ENCODE measurements at regions not wholly inside any gene's neighbourhood (a gene's known extent, or its start where the extent isn't known, plus 50 kb on each side); places are given as distances from the start of the nearest gene placed in this dataset.

DNA sequence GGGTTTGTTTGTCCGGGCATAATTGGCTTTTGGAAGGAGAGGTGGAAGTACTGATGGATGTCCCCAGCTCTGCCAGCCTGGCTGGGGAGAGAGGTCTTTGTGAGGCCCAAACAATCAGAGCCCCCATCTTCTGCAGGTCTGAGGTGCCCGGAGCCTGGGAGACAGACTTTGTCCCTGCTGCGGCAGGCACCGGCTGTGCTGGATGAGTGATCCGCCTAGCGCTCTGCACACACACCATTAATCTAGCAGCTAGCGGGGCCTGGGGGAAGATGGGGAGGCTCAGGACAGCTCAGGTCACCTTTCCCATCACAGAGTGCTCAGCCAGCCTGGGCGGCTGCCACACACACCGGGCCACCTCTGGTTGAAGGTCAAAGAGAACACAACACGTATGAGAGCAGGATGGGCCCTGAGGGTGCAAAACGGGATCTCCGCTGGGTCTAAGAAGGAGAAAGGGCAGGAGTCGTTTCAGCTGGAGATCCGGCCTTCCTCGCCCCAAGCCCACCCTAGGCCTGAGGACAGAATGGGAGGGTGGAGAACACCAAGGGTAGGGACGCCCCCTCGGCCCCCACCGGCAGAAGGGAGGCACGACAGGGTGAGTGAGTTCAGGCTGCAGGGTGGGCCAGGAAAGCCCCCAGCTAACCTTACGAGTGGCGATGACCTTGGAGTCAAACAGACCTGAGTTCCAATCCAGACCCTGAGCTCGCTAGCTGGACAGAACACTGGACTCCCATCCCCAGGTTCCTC lies 341.8 kb downstream of the NPHP4 start:
- no peaks in the 10 kb centered on the region for H3K4me1 ChIP-seq (ENCODE audit: control insufficient read depth in 3 of 3, insufficient read depth in 3 of 3, low read length in 3 of 3)
- no peak overlapping the region for H3K4me3 ChIP-seq (ENCODE audit: low read length in 3 of 3)
- no peaks in the 10 kb centered on the region for H3K36me3 ChIP-seq (ENCODE audit: control insufficient read depth in 3 of 3, insufficient read depth in 3 of 3, low read length in 3 of 3)
- H3K27me3 ChIP-seq (ENCODE audit: control insufficient read depth in 3 of 3, insufficient read depth in 3 of 3, low read length in 3 of 3) = peaks cover 6 to 31% (median 13%) of the 10 kb centered on the region in 3 donors
- peaks cover 0 to 2% (median 2%) of the 10 kb centered on the region in 3 donors for H3K9me3 ChIP-seq (ENCODE audit: control insufficient read depth in 3 of 3, low read length in 3 of 3)
- no peak overlapping the region for H3K9ac ChIP-seq (ENCODE audit: low read depth in 1 of 3, low read length in 3 of 3)
- no peak overlapping the region for H3K27ac ChIP-seq (ENCODE audit: low read depth, low read length)

DNA sequence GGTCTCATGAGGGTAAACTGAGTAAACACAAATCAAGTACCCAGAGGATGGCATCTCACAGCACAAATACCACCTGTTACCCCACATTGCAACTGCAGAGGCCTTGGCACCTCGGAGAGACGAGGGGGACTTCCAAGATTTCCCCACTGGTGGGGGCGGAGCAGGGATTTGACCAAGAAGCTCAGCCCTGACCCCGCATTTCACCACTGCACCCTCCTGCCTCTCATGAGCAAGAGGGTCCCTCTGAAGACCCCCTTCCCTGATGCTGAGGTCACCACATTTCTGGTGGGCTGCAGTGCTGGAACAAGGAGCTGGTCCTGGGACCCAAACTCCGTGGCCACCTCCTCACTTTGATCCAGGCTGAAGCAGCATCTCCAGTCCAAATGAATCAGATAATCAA lies 342.4 kb downstream of the NPHP4 start:
- H3K9ac ChIP-seq (ENCODE audit: low read depth in 1 of 3, low read length in 3 of 3) = no peak overlapping the region
- H3K4me1 ChIP-seq (ENCODE audit: control insufficient read depth in 3 of 3, insufficient read depth in 3 of 3, low read length in 3 of 3) = no peaks in the 10 kb centered on the region
- no peak overlapping the region for H3K27ac ChIP-seq (ENCODE audit: low read depth, low read length)
- no peak overlapping the region for H3K4me3 ChIP-seq (ENCODE audit: low read length in 3 of 3)
- peaks cover 6 to 33% (median 13%) of the 10 kb centered on the region in 3 donors for H3K27me3 ChIP-seq (ENCODE audit: control insufficient read depth in 3 of 3, insufficient read depth in 3 of 3, low read length in 3 of 3)
- peaks cover 0 to 2% (median 2%) of the 10 kb centered on the region in 3 donors for H3K9me3 ChIP-seq (ENCODE audit: control insufficient read depth in 3 of 3, low read length in 3 of 3)
- H3K36me3 ChIP-seq (ENCODE audit: control insufficient read depth in 3 of 3, insufficient read depth in 3 of 3, low read length in 3 of 3) = no peaks in the 10 kb centered on the region

DNA sequence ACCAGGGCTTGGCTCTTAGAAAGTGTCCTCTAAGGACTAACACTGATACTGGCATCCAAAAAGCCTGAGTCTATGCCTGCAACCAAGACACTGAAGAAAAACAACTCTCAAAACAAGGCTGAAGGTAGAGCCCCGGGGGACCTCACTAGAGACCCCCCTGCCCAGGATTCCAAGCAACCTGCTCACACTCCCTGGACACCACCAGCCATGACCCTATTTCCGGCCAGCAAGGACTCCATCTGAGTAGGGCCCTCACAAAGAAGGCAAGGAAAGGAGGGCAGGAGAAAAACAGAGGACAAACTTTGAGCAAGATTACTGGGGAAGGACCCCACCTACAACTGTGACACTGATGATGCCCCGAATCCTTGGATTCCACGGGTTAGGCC lies 343.1 kb downstream of the NPHP4 start:
- peaks cover 6 to 37% (median 13%) of the 10 kb centered on the region in 3 donors for H3K27me3 ChIP-seq (ENCODE audit: control insufficient read depth in 3 of 3, insufficient read depth in 3 of 3, low read length in 3 of 3)
- no peak overlapping the region for H3K4me3 ChIP-seq (ENCODE audit: low read length in 3 of 3)
- peaks cover 0 to 4% (median 2%) of the 10 kb centered on the region in 3 donors for H3K9me3 ChIP-seq (ENCODE audit: control insufficient read depth in 3 of 3, low read length in 3 of 3)
- no peak overlapping the region for H3K9ac ChIP-seq (ENCODE audit: low read depth in 1 of 3, low read length in 3 of 3)
- no peak overlapping the region for H3K27ac ChIP-seq (ENCODE audit: low read depth, low read length)
- no peaks in the 10 kb centered on the region for H3K4me1 ChIP-seq (ENCODE audit: control insufficient read depth in 3 of 3, insufficient read depth in 3 of 3, low read length in 3 of 3)
- no peaks in the 10 kb centered on the region for H3K36me3 ChIP-seq (ENCODE audit: control insufficient read depth in 3 of 3, insufficient read depth in 3 of 3, low read length in 3 of 3)

DNA sequence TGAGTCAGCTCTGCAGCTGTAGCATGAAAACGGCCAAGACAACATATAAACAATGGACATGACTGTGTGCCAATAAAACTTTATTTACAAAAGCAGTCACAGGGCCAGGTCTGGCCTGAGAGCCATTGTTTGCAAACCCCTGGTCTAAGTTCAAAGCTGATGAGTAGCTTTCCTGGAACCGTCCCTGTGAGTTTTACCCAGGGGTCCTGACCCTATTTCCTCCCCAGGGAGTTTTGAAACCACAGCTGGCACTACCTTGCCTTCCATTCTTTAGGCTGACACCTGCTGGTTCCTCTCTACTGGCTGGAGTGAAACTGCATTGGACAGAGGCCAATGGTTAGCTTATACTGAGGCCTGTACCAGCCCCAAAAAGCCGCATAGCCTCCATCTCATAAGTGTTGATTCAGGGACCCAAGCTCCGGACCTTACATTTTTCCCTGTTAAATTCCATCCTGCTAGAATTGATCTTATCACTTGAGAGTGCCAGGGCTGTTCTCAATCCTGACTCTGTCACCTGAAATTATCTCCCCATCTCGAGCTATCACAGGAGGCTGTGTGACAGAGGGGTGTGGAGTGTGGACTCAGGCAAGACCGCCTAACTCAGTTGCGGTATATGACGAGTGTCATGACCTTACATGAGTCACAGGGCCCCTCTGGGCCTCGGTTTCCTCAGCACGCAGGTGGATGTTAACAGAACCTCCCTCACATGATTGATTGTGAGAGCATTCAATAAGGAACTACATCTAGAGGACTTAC lies 343.6 kb downstream of the NPHP4 start:
- H3K9ac ChIP-seq (ENCODE audit: low read depth in 1 of 3, low read length in 3 of 3) = no peak overlapping the region
- no peaks in the 10 kb centered on the region for H3K36me3 ChIP-seq (ENCODE audit: control insufficient read depth in 3 of 3, insufficient read depth in 3 of 3, low read length in 3 of 3)
- H3K27me3 ChIP-seq (ENCODE audit: control insufficient read depth in 3 of 3, insufficient read depth in 3 of 3, low read length in 3 of 3) = peaks cover 6 to 37% (median 13%) of the 10 kb centered on the region in 3 donors
- H3K9me3 ChIP-seq (ENCODE audit: control insufficient read depth in 3 of 3, low read length in 3 of 3) = peaks cover 0 to 4% (median 2%) of the 10 kb centered on the region in 3 donors
- no peak overlapping the region for H3K27ac ChIP-seq (ENCODE audit: low read depth, low read length)
- H3K4me1 ChIP-seq (ENCODE audit: control insufficient read depth in 3 of 3, insufficient read depth in 3 of 3, low read length in 3 of 3) = no peaks in the 10 kb centered on the region
- no peak overlapping the region for H3K4me3 ChIP-seq (ENCODE audit: low read length in 3 of 3)

DNA sequence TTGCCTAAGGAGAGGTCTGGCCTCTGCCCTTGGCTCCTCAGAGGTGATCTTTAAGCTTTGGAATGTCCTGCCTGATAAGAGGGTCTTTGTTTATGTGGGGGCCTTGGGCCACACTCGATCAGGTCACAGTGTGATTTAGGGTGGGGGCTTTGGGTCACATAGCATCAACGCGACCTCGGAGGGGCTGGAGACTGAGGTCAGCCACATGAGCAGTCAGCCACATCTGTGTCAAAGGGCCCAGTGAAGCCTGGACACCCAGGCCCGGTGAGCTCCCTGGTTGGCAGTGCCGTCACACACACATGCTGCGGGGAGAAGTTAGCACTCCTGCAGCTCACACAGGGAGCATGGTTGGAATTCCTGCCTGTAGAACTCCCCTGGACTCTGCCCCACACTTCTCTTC lies 345.0 kb downstream of the NPHP4 start:
- H3K9me3 ChIP-seq (ENCODE audit: control insufficient read depth in 3 of 3, low read length in 3 of 3) = peaks cover 0 to 4% (median 0%) of the 10 kb centered on the region in 3 donors
- no peak overlapping the region for H3K9ac ChIP-seq (ENCODE audit: low read depth in 1 of 3, low read length in 3 of 3)
- H3K4me3 ChIP-seq (ENCODE audit: low read length in 3 of 3) = no peak overlapping the region
- H3K4me1 ChIP-seq (ENCODE audit: control insufficient read depth in 3 of 3, insufficient read depth in 3 of 3, low read length in 3 of 3) = no peaks in the 10 kb centered on the region
- H3K27me3 ChIP-seq (ENCODE audit: control insufficient read depth in 3 of 3, insufficient read depth in 3 of 3, low read length in 3 of 3) = peaks cover 6 to 26% (median 13%) of the 10 kb centered on the region in 3 donors
- H3K36me3 ChIP-seq (ENCODE audit: control insufficient read depth in 3 of 3, insufficient read depth in 3 of 3, low read length in 3 of 3) = no peaks in the 10 kb centered on the region
- H3K27ac ChIP-seq (ENCODE audit: low read depth, low read length) = no peak overlapping the region

DNA sequence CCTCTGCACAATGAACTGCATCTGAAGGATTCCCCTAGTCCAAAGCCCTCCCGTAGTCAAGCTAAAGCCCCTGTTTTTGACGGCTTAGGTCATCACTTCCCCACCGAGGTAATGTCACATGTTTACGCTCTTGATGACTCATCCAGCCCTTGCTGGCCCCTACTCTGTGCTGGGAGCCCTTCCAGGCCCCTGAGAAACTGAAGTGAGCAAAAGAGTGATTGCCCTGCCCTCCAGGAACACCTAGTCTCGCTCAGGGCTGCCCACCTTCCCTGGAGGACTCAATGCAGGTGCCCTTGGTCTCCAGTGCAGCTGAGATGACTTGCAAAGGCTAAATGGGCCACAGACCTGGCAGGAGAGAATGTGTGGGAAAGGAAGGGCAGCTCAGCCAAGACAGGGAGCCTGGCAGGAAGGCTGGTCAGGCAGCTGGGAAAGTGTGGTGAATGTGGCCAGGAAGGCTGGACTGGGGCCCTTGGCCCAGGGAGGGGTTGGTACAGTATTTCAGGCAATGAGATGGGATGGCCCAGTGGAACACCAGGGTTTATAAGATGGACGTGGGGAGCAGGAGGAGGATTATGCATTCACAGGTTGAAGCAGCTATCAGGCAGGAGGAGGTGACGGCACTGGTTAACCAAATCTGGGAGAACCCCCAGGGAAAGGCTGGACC lies 345.6 kb downstream of the NPHP4 start:
- no peak overlapping the region for H3K9ac ChIP-seq (ENCODE audit: low read depth in 1 of 3, low read length in 3 of 3)
- H3K9me3 ChIP-seq (ENCODE audit: control insufficient read depth in 3 of 3, low read length in 3 of 3) = peaks cover 0 to 4% (median 0%) of the 10 kb centered on the region in 3 donors
- H3K36me3 ChIP-seq (ENCODE audit: control insufficient read depth in 3 of 3, insufficient read depth in 3 of 3, low read length in 3 of 3) = no peaks in the 10 kb centered on the region
- no peak overlapping the region for H3K27ac ChIP-seq (ENCODE audit: low read depth, low read length)
- H3K4me1 ChIP-seq (ENCODE audit: control insufficient read depth in 3 of 3, insufficient read depth in 3 of 3, low read length in 3 of 3) = no peaks in the 10 kb centered on the region
- H3K4me3 ChIP-seq (ENCODE audit: low read length in 3 of 3) = no peak overlapping the region
- H3K27me3 ChIP-seq (ENCODE audit: control insufficient read depth in 3 of 3, insufficient read depth in 3 of 3, low read length in 3 of 3) = peaks cover 6 to 20% (median 11%) of the 10 kb centered on the region in 3 donors

DNA sequence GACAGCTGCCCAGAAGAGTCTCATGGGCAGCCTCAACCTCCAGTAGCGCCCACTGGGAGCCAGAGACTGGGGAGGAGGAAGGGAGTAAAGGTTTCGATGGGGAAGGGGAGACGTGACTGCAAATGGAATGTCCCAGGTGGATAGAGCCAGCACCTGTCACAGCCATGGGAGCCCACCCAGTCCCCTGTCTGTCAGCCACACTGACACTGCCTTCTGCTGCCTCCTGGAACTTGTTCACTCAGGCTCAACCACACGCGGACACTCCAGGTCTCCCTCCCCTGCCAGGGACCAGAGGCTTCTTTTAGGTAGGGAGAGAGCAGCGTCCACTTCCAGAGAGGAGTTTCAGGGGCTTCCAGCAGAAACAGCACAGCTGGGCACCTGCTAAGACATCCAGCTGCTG lies 346.3 kb downstream of the NPHP4 start:
- peaks cover 5 to 15% (median 5%) of the 10 kb centered on the region in 3 donors for H3K27me3 ChIP-seq (ENCODE audit: control insufficient read depth in 3 of 3, insufficient read depth in 3 of 3, low read length in 3 of 3)
- peaks cover 0 to 4% (median 0%) of the 10 kb centered on the region in 3 donors for H3K9me3 ChIP-seq (ENCODE audit: control insufficient read depth in 3 of 3, low read length in 3 of 3)

DNA sequence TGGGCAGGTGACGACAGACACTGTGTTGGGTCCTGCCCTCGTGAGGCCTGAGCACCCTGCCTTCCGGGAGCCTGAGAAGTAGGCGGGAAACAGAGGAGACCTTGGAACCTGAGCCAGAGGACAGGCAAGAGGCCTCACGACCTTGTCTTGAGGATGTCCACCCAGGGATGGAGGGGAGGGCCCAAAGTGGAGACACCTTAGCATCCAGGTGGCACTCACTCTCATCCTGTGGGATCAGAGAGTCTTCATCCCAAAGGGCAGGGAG lies 347.2 kb downstream of the NPHP4 start:
- Histone ChIP-seq H3K27me3 (ENCODE audit: control insufficient read depth in 3 of 3, insufficient read depth in 3 of 3, low read length in 3 of 3) (peaks cover 3 to 10% (median 3%) of the 10 kb centered on the region in 3 donors), H3K4me3 (ENCODE audit: low read length in 3 of 3) (no peak overlapping the region), H3K27ac (ENCODE audit: low read depth, low read length) (no peak overlapping the region), H3K9me3 (ENCODE audit: control insufficient read depth in 3 of 3, low read length in 3 of 3) (peaks cover 0 to 4% (median 0%) of the 10 kb centered on the region in 3 donors), H3K9ac (ENCODE audit: low read depth in 1 of 3, low read length in 3 of 3) (no peak overlapping the region), H3K4me1 (ENCODE audit: control insufficient read depth in 3 of 3, insufficient read depth in 3 of 3, low read length in 3 of 3) (no peaks in the 10 kb centered on the region), H3K36me3 (ENCODE audit: control insufficient read depth in 3 of 3, insufficient read depth in 3 of 3, low read length in 3 of 3) (no peaks in the 10 kb centered on the region)

More for the DNA sequence above, 346.3 kb downstream of the NPHP4 start:
- Histone ChIP-seq H3K27ac (ENCODE audit: low read depth, low read length) (no peak overlapping the region), H3K4me1 (ENCODE audit: control insufficient read depth in 3 of 3, insufficient read depth in 3 of 3, low read length in 3 of 3) (no peaks in the 10 kb centered on the region), H3K4me3 (ENCODE audit: low read length in 3 of 3) (no peak overlapping the region), H3K9ac (ENCODE audit: low read depth in 1 of 3, low read length in 3 of 3) (no peak overlapping the region), H3K36me3 (ENCODE audit: control insufficient read depth in 3 of 3, insufficient read depth in 3 of 3, low read length in 3 of 3) (no peaks in the 10 kb centered on the region)

DNA sequence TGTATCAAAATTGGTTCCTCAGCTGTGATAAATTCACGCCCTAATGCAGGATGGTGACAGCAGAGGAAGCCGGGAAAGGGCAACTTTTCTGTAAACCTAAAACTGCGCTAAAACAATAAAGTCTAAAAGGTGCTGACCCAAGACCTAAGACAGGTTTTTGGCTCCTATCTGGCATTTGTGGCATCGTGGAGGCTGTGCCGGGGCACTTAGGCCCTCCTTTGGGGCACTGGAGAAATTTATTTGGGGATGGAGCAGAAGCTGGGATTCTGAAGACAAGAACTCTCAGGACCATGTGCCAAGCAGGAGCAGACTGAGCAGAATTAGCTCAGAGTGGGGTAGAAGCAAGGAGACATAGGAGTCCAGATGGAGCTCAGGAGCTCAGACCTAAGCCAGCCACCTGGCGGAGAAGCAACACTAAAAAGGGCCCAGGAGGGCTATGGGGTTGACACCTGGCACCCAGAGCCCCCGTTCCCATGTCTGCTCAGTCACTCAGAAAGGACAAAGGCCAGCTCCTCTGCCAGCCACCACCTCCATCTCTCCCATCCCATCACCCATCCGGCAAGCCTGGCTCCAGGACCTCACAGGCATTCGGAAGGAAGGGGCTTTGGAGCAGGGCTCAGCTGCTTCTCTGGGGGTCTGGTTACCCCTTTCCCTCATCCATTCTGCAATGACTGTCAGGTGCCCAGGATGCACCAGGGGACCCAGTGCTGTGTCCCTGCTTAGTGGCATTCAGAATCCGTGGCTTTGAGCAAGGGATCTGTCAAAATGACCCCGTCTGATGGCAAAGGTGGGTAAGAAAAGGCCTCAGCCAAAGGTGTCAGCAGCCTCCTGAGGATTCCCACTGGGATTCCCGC lies 347.7 kb downstream of the NPHP4 start:
- Histone ChIP-seq H3K27ac (ENCODE audit: low read depth, low read length) (no peak overlapping the region), H3K4me3 (ENCODE audit: low read length in 3 of 3) (no peak overlapping the region), H3K4me1 (ENCODE audit: control insufficient read depth in 3 of 3, insufficient read depth in 3 of 3, low read length in 3 of 3) (no peaks in the 10 kb centered on the region), H3K9ac (ENCODE audit: low read depth in 1 of 3, low read length in 3 of 3) (no peak overlapping the region), H3K36me3 (ENCODE audit: control insufficient read depth in 3 of 3, insufficient read depth in 3 of 3, low read length in 3 of 3) (no peaks in the 10 kb centered on the region), H3K9me3 (ENCODE audit: control insufficient read depth in 3 of 3, low read length in 3 of 3) (peaks cover 0 to 4% (median 0%) of the 10 kb centered on the region in 3 donors), H3K27me3 (ENCODE audit: control insufficient read depth in 3 of 3, insufficient read depth in 3 of 3, low read length in 3 of 3) (peaks cover 3 to 9% (median 4%) of the 10 kb centered on the region in 3 donors)
